ENCODE measurements at regions not wholly inside any gene's neighbourhood (a gene's known extent, or its start where the extent isn't known, plus 50 kb on each side); places are given as distances from the start of the nearest gene placed in this dataset.
"Not testable (repeated sequence)": the region's sequence is repeated elsewhere in the genome, so short reads cannot be mapped to it uniquely, and the experiment has no call there.

- Histone ChIP-seq H3K9ac (no peak overlapping the region), H3K36me3 (no peaks in the 10 kb centered on the region), H4K20me1 (no peaks in the 10 kb centered on the region), H3K4me1 (no peaks in the 10 kb centered on the region), H3K4me3 (no peak overlapping the region), H3K27ac (no peak overlapping the region), H3K4me2 (no peak overlapping the region), H3K27me3 (no peaks in the 10 kb centered on the region), H3K9me3 (replicated peaks in 1 of 11) (no peaks in the 10 kb centered on the region)
- no peak for TF ChIP-seq Cebpa-rat (IDR thresholded peaks at IDR 0.05)
Observed at GRCh38 chr2:210966330-210966729, 409.9 kb downstream of the CPS1 start.

- no peaks in the 10 kb centered on the region for H3K4me1 ChIP-seq
- H3K27ac ChIP-seq: no peak overlapping the region
- no peak for TF ChIP-seq Cebpa-rat (IDR thresholded peaks at IDR 0.05)
- no peak overlapping the region for H3K9ac ChIP-seq
- H3K36me3 ChIP-seq: no peaks in the 10 kb centered on the region
- H3K4me3 ChIP-seq: no peak overlapping the region
- H4K20me1 ChIP-seq: no peaks in the 10 kb centered on the region
- H3K27me3 ChIP-seq: no peaks in the 10 kb centered on the region
- H3K4me2 ChIP-seq: no peak overlapping the region
- no peaks in the 10 kb centered on the region for H3K9me3 ChIP-seq (replicated peaks in 1 of 11)
Observed at GRCh38 chr2:210971431-210971830, 415.0 kb downstream of the CPS1 start.

GRCh38 chr2:210986806-210987205, 430.4 kb downstream of the CPS1 start:
- not testable (repeated sequence) for H3K27ac ChIP-seq; H3K4me1 ChIP-seq; H3K36me3 ChIP-seq; H3K4me2 ChIP-seq; H3K9me3 ChIP-seq (replicated peaks in 1 of 11); H4K20me1 ChIP-seq; H3K27me3 ChIP-seq; H3K9ac ChIP-seq; H3K4me3 ChIP-seq

- no peaks in the 10 kb centered on the region for H3K27me3 ChIP-seq
- peaks cover 0 to 2% (median 0%) of the 10 kb centered on the region in 11 experiments; a peak in 1 of 22 replicates for H3K9me3 ChIP-seq (replicated peaks in 1 of 11)
- H3K27ac ChIP-seq: no peak overlapping the region
- H3K4me1 ChIP-seq: no peaks in the 10 kb centered on the region
- H3K4me2 ChIP-seq: no peak overlapping the region
- H3K9ac ChIP-seq: no peak overlapping the region
- no peak for TF ChIP-seq Cebpa-rat (IDR thresholded peaks at IDR 0.05)
- no peaks in the 10 kb centered on the region for H4K20me1 ChIP-seq
- no peaks in the 10 kb centered on the region for H3K36me3 ChIP-seq
- H3K4me3 ChIP-seq: no peak overlapping the region
Observed at GRCh38 chr2:210991107-210991506, 434.7 kb downstream of the CPS1 start.

GRCh38 chr2:210994104-210994503, 437.7 kb downstream of the CPS1 start:
- no peak overlapping the region for H3K9ac ChIP-seq
- peaks cover 0 to 10% (median 0%) of the 10 kb centered on the region in 10 experiments; a peak in 2 of 20 replicates for H3K4me1 ChIP-seq
- no peaks in the 10 kb centered on the region for H3K36me3 ChIP-seq
- no peak for TF ChIP-seq Cebpa-rat (IDR thresholded peaks at IDR 0.05)
- H3K9me3 ChIP-seq (replicated peaks in 1 of 11): peaks cover 0 to 2% (median 0%) of the 10 kb centered on the region in 11 experiments; a peak in 1 of 22 replicates
- H3K4me2 ChIP-seq: no peak overlapping the region
- no peaks in the 10 kb centered on the region for H4K20me1 ChIP-seq
- no peak overlapping the region for H3K4me3 ChIP-seq
- no peak overlapping the region for H3K27ac ChIP-seq
- no peaks in the 10 kb centered on the region for H3K27me3 ChIP-seq

GRCh38 chr2:210997373-210997772, 441.0 kb downstream of the CPS1 start:
- TF ChIP-seq Cebpa-rat (IDR thresholded peaks at IDR 0.05): no peak
- H4K20me1 ChIP-seq: no peaks in the 10 kb centered on the region
- peaks cover 0 to 2% (median 0%) of the 10 kb centered on the region in 11 experiments; a peak in 1 of 22 replicates for H3K9me3 ChIP-seq (replicated peaks in 1 of 11)
- H3K4me2 ChIP-seq: no peak overlapping the region
- H3K4me3 ChIP-seq: no peak overlapping the region
- H3K36me3 ChIP-seq: no peaks in the 10 kb centered on the region
- H3K9ac ChIP-seq: no peak overlapping the region
- peaks cover 0 to 10% (median 0%) of the 10 kb centered on the region in 10 experiments; a peak in 2 of 20 replicates for H3K4me1 ChIP-seq
- H3K27ac ChIP-seq: no peak overlapping the region
- no peaks in the 10 kb centered on the region for H3K27me3 ChIP-seq

GRCh38 chr2:210998334-210998733, 441.9 kb downstream of the CPS1 start:
- TF ChIP-seq Cebpa-rat (IDR thresholded peaks at IDR 0.05): no peak
- Histone ChIP-seq H3K27me3 (no peaks in the 10 kb centered on the region), H3K4me1 (peaks cover 0 to 10% (median 0%) of the 10 kb centered on the region in 10 experiments; a peak in 2 of 20 replicates), H3K4me3 (no peak overlapping the region), H3K36me3 (no peaks in the 10 kb centered on the region), H3K4me2 (no peak overlapping the region), H4K20me1 (no peaks in the 10 kb centered on the region), H3K27ac (no peak overlapping the region), H3K9me3 (replicated peaks in 1 of 11) (peaks cover 0 to 2% (median 0%) of the 10 kb centered on the region in 11 experiments; a peak in 1 of 22 replicates), H3K9ac (no peak overlapping the region)

- no peak overlapping the region for H3K27ac ChIP-seq
- H3K4me1 ChIP-seq: no peaks in the 10 kb centered on the region
- no peak overlapping the region for H3K4me3 ChIP-seq
- H4K20me1 ChIP-seq: no peaks in the 10 kb centered on the region
- H3K9ac ChIP-seq: no peak overlapping the region
- no peaks in the 10 kb centered on the region for H3K27me3 ChIP-seq
- H3K9me3 ChIP-seq (replicated peaks in 1 of 11): no peaks in the 10 kb centered on the region
- H3K36me3 ChIP-seq: no peaks in the 10 kb centered on the region
- no peak for TF ChIP-seq Cebpa-rat (IDR thresholded peaks at IDR 0.05)
- no peak overlapping the region for H3K4me2 ChIP-seq
Observed at GRCh38 chr2:211014376-211014775, 458.0 kb downstream of the CPS1 start.

GRCh38 chr2:211014906-211015305, 458.5 kb downstream of the CPS1 start:
- Histone ChIP-seq H3K27me3 (no peaks in the 10 kb centered on the region), H4K20me1 (no peaks in the 10 kb centered on the region), H3K4me3 (no peak overlapping the region), H3K36me3 (no peaks in the 10 kb centered on the region), H3K4me2 (no peak overlapping the region), H3K9me3 (replicated peaks in 1 of 11) (no peaks in the 10 kb centered on the region), H3K4me1 (no peaks in the 10 kb centered on the region), H3K27ac (no peak overlapping the region), H3K9ac (no peak overlapping the region)
- no peak for TF ChIP-seq Cebpa-rat (IDR thresholded peaks at IDR 0.05)

GRCh38 chr2:211025089-211025488, 468.7 kb downstream of the CPS1 start:
- H3K4me2 ChIP-seq, H3K9ac ChIP-seq, H3K36me3 ChIP-seq, H3K4me1 ChIP-seq, H4K20me1 ChIP-seq, H3K27ac ChIP-seq, H3K27me3 ChIP-seq, H3K4me3 ChIP-seq: not testable (repeated sequence)
- peaks cover 31 to 43% (median 36%) of the 10 kb centered on the region in 11 experiments for H3K9me3 ChIP-seq (replicated peaks in 1 of 11)

Data from BLaER1 treated with 17β-estradiol and CSF1 and Interleukin-3, amounts not matched to agents 10 nM and 100 nM (cell line).